H9 (cell line): ENCODE measurements at regions not wholly inside any gene's neighbourhood (a gene's known extent, or its start where the extent isn't known, plus 50 kb on each side); places are given as distances from the start of the nearest gene placed in this dataset.

Experiments used
- DNase-seq: peaks from one replicate; pipeline ENCODE4 v3.0.0-alpha.2; 2017
- H2AFZ ChIP-seq: one replicate; pipeline ENCODE4 v1.6.1; 2013; ENCODE audit warnings: mild to moderate bottlenecking, low read length, control low read depth, moderate library complexity
- H2AK5ac ChIP-seq: 2 replicates; pipeline ENCODE4 v1.6.1; 2013; ENCODE audit warnings: low read length, control low read depth, mixed read lengths; ENCODE audit not compliant: insufficient read length
- H2BK120ac ChIP-seq: one replicate; pipeline ENCODE4 v1.6.1; 2013; ENCODE audit warnings: low read depth, mild to moderate bottlenecking, low read length, control low read depth, inconsistent platforms; ENCODE audit not compliant: poor library complexity, severe bottlenecking
- H2BK12ac ChIP-seq: 2 replicates; pipeline ENCODE4 v1.6.1; 2013; ENCODE audit warnings: low read length, control low read depth, mixed read lengths, low read depth; ENCODE audit not compliant: insufficient read length
- H2BK15ac ChIP-seq: 2 replicates; pipeline ENCODE4 v1.6.1; 2013; ENCODE audit warnings: low read depth, low read length, control low read depth
- H2BK20ac ChIP-seq: one replicate; pipeline ENCODE4 v1.6.1; 2013; ENCODE audit warnings: low read depth, mild to moderate bottlenecking, low read length, control low read depth, inconsistent platforms; ENCODE audit not compliant: poor library complexity, severe bottlenecking
- H2BK5ac ChIP-seq: 2 replicates; pipeline ENCODE4 v1.6.1; 2013; ENCODE audit warnings: low read length, control low read depth, mixed read lengths; ENCODE audit not compliant: insufficient read length
- H3K14ac ChIP-seq: 2 replicates; pipeline ENCODE4 v1.6.1; 2013; ENCODE audit warnings: low read length, control low read depth; ENCODE audit not compliant: insufficient read depth
- H3K18ac ChIP-seq: 2 replicates; pipeline ENCODE4 v1.6.1; 2013; ENCODE audit warnings: low read depth, mild to moderate bottlenecking, mixed read lengths, low read length, control low read depth; ENCODE audit not compliant: insufficient read length
- H3K23ac ChIP-seq: 2 replicates; pipeline ENCODE4 v1.6.1; 2013; ENCODE audit warnings: low read length, control low read depth, mixed read lengths, low read depth; ENCODE audit not compliant: insufficient read length
- H3K23me2 ChIP-seq: 2 replicates; pipeline ENCODE4 v1.6.1; 2013; ENCODE audit warnings: low read depth, mild to moderate bottlenecking, mixed read lengths, low read length, control low read depth; ENCODE audit not compliant: insufficient read length, poor library complexity, severe bottlenecking
- H3K27ac ChIP-seq: 2 replicates; pipeline ENCODE4 v1.5.1; 2013; ENCODE audit warnings: low read length, control low read depth, mixed read lengths, low read depth; ENCODE audit not compliant: insufficient read length
- H3K27me3 ChIP-seq: 2 replicates; pipeline ENCODE4 v1.6.1; 2013; ENCODE audit warnings: low read length, control low read depth, inconsistent platforms; ENCODE audit not compliant: insufficient read depth
- H3K4ac ChIP-seq: 2 replicates; pipeline ENCODE4 v1.6.1; 2013; ENCODE audit warnings: low read depth, mild to moderate bottlenecking, control low read depth, inconsistent platforms, low read length, moderate library complexity
- H3K4me1 ChIP-seq: 2 replicates; pipeline ENCODE4 v1.6.1; 2013; ENCODE audit warnings: low read length, control low read depth, inconsistent platforms; ENCODE audit not compliant: insufficient read depth
- H3K4me2 ChIP-seq: 2 replicates; pipeline ENCODE4 v1.6.1; 2013; ENCODE audit warnings: low read length, control low read depth, mixed read lengths; ENCODE audit not compliant: insufficient read length, insufficient read depth
- H3K56ac ChIP-seq: 2 replicates; pipeline ENCODE4 v1.6.1; 2013; ENCODE audit warnings: low read depth, mild to moderate bottlenecking, mixed read lengths, low read length, control low read depth; ENCODE audit not compliant: insufficient read length
- H3K79me1 ChIP-seq: 2 replicates; pipeline ENCODE4 v1.6.1; 2013; ENCODE audit warnings: low read depth, mild to moderate bottlenecking, moderate library complexity, low read length, control low read depth, inconsistent platforms; ENCODE audit not compliant: insufficient read depth, poor library complexity, severe bottlenecking
- H3K79me2 ChIP-seq: 2 replicates; pipeline ENCODE4 v1.6.1; 2013; ENCODE audit warnings: low read length, control low read depth, inconsistent platforms; ENCODE audit not compliant: insufficient read depth
- H3K9ac ChIP-seq: 2 replicates; pipeline ENCODE4 v1.6.1; 2013; ENCODE audit warnings: low read length, control low read depth, mixed read lengths; ENCODE audit not compliant: insufficient read length; ENCODE audit errors: extremely low read depth
- H3K9me3 ChIP-seq: one replicate; pipeline ENCODE4 v1.6.1; 2013; ENCODE audit warnings: low read depth, low read length, inconsistent platforms; ENCODE audit not compliant: control insufficient read depth
- H3T11ph ChIP-seq: one replicate; pipeline ENCODE4 v1.6.1; 2013; ENCODE audit warnings: mild to moderate bottlenecking, low read length, control low read depth, inconsistent platforms
- H4K20me1 ChIP-seq: one replicate; pipeline ENCODE4 v1.6.1; 2013; ENCODE audit not compliant: control insufficient read depth, insufficient read length, insufficient read depth
- H4K5ac ChIP-seq: 2 replicates; pipeline ENCODE4 v1.6.1; 2013; ENCODE audit warnings: low read depth, mild to moderate bottlenecking, mixed read lengths, low read length, control low read depth; ENCODE audit not compliant: insufficient read length
- H4K8ac ChIP-seq: replicated peaks from 2 replicates; pipeline ENCODE4 v1.6.1; 2013; ENCODE audit warnings: low read length, control low read depth, mixed read lengths, low read depth; ENCODE audit not compliant: insufficient read length
- H4K91ac ChIP-seq: 2 replicates; pipeline ENCODE4 v1.6.1; 2013; ENCODE audit warnings: low read depth, mild to moderate bottlenecking, moderate library complexity, mixed read lengths, low read length, control low read depth; ENCODE audit not compliant: insufficient read length
- H3K27ac Mint-ChIP-seq, 3 experiments: 2 replicates in 2 of 3; 3 replicates in 1 of 3; pipeline ENCODE4 v1.8.0; 2020 to 2021; ENCODE audit warnings: mixed read lengths in 3 of 3, mild to moderate bottlenecking in 1 of 3, moderate library complexity in 1 of 3
- H3K27me3 Mint-ChIP-seq: 2 replicates; pipeline ENCODE4 v1.8.0; 2021; ENCODE audit warnings: low read depth, mild to moderate bottlenecking, moderate library complexity, mixed read lengths
- H3K36me3 Mint-ChIP-seq, 3 experiments: 2 replicates in 2 of 3; 3 replicates in 1 of 3; pipeline ENCODE4 v1.8.0; 2020 to 2021; ENCODE audit warnings: low read depth in 3 of 3, mixed read lengths in 3 of 3; ENCODE audit not compliant: insufficient read depth in 1 of 3
- H3K4me1 Mint-ChIP-seq, 2 experiments: 2 replicates each; pipeline ENCODE4 v1.8.0; 2020; ENCODE audit warnings: mixed read lengths in 2 of 2
- H3K4me3 Mint-ChIP-seq, 2 experiments: 2 replicates in 1 of 2; 3 replicates in 1 of 2; pipeline ENCODE4 v1.8.0; 2020 to 2021; ENCODE audit warnings: mild to moderate bottlenecking in 2 of 2, mixed read lengths in 2 of 2, moderate library complexity in 1 of 2
- H3K9me3 Mint-ChIP-seq, 2 experiments: 2 replicates in 1 of 2; 3 replicates in 1 of 2; pipeline ENCODE4 v1.8.0; 2020; ENCODE audit warnings: mild to moderate bottlenecking in 2 of 2, mixed read lengths in 2 of 2, moderate library complexity in 1 of 2
- CTCF ChIP-seq: fragments of 200-600 bp; sonication (generic); conservative IDR thresholded peaks from 3 replicates; pipeline ENCODE4 v1.8.0; 2021; ENCODE audit warnings: antibody characterized with exemption, mild to moderate bottlenecking

DNA sequence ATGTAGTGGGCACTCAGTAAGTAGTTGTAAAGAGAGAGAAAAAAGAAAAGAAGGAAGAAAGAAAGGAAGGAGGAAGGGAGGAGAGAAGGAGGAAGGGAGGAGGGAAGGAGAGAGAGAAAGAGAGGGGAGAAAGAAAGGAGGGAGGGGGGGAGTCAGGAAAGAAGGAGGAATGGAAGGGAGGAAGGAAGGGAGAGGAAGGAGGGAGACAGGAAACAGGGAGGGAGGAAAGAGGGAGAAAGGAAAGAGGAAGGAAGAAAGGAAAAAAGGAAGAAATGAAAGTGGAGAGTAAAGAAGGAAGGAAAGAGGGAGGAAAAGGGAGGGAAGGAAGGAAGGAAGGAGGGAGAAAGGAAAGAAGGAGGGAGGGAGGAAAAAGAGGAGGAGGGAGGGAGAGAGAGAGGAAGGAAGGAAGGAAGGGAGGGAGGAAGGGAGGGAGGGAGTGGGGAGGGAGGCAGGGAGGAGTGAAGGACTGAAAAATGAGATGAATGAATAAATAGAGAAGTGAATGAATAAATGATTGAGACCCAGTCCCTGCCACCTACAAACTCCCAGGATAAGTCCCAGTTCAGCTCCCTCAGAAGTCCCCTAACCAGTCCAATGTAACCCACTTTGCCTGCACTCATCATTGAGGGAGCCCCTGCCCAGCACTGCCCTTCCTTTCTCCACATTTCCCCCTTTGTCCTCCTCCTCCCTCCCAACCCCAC lies 739.0 kb upstream of the TBX3 start:
- no peak overlapping the region for H3K14ac ChIP-seq
- no peak overlapping the region for H3K56ac ChIP-seq
- Mint-ChIP-seq H3K36me3 (no peaks in the 10 kb centered on the region), H3K4me3 (no peak overlapping the region), H3K4me1 (peaks cover 3% of the 10 kb centered on the region in 2 experiments; a peak in 1 of 4 replicates), H3K9me3 (no peaks in the 10 kb centered on the region), H3K27ac (no peak overlapping the region), H3K27me3 (peaks cover 11% of the 10 kb centered on the region)
- H2AK5ac ChIP-seq: no peak overlapping the region
- no peaks in the 10 kb centered on the region for H3K23me2 ChIP-seq
- H2BK12ac ChIP-seq: no peak overlapping the region
- peak overlapping the region; percentile 45 for H2BK20ac ChIP-seq
- H2AFZ ChIP-seq: no peak overlapping the region
- H3K4ac ChIP-seq: no peak overlapping the region
- no peak overlapping the region for H4K5ac ChIP-seq
- H3K79me1 ChIP-seq: no peaks in the 10 kb centered on the region
- no peaks in the 10 kb centered on the region for H3K27me3 ChIP-seq
- H2BK5ac ChIP-seq: no peak overlapping the region
- no peaks in the 10 kb centered on the region for H3K79me2 ChIP-seq
- no peak overlapping the region for H2BK15ac ChIP-seq
- no peak overlapping the region for H3K27ac ChIP-seq
- H3T11ph ChIP-seq: no peak overlapping the region
- DNase-seq: no peak
- no peak overlapping the region for H2BK120ac ChIP-seq
- H3K18ac ChIP-seq: no peak overlapping the region
- H3K9me3 ChIP-seq: no peaks in the 10 kb centered on the region
- no peak for TF ChIP-seq CTCF
- no peak overlapping the region for H4K91ac ChIP-seq
- no peak overlapping the region for H3K23ac ChIP-seq
- no peak overlapping the region for H3K9ac ChIP-seq
- no peak overlapping the region for H4K8ac ChIP-seq
- no peaks in the 10 kb centered on the region for H3K4me1 ChIP-seq
- H3K4me2 ChIP-seq: no peak overlapping the region
- no peaks in the 10 kb centered on the region for H4K20me1 ChIP-seq
